CD4-positive, alpha-beta T cell (primary cell): ENCODE measurements at regions not wholly inside any gene's neighbourhood (a gene's known extent, or its start where the extent isn't known, plus 50 kb on each side); places are given as distances from the start of the nearest gene placed in this dataset.

Source experiments
- ATAC-seq: fragments of 200-7000 bp; cut with Tn5 transposase; one replicate; pipeline ENCODE4 v1.10.0; 2022; ENCODE audit warnings: mild to moderate bottlenecking; ENCODE audit not compliant: poor library complexity
- CTCF ChIA-PET: fragments of 350-600 bp; sonication (Branson Sonifier 250); formaldehyde crosslinking; loops from one replicate; lab custom pipeline; 2021; ENCODE audit warnings: antibody characterized with exemption, inconsistent platforms; lab: Charles Lee
- POLR2A ChIA-PET: fragments of 350-600 bp; sonication (Branson Sonifier 250); formaldehyde crosslinking; loops from one replicate; lab custom pipeline; 2021; ENCODE audit warnings: antibody characterized with exemption, inconsistent platforms; lab: Charles Lee
- DNase-seq, 14 experiments: peaks; one replicate each; pipeline ENCODE4 v3.0.0-alpha.2; 2013 to 2020; ENCODE audit warnings: mixed read lengths in 2 of 14
- H3K27ac ChIP-seq, 2 donors: one replicate each; pipeline versions ENCODE4 v1.5.1 to v1.7.0; 2013; ENCODE audit warnings: low read length in 2 of 2, low read depth in 1 of 2, mild to moderate bottlenecking in 1 of 2
- H3K27me3 ChIP-seq, 2 experiments: 1 replicate in 1 of 2; 2 replicates in 1 of 2; pipeline versions ENCODE4 v1.6.1 to v1.7.0; 2013; ENCODE audit warnings: low read length in 2 of 2, control low read depth in 1 of 2, mild to moderate bottlenecking in 1 of 2, moderate library complexity in 1 of 2; ENCODE audit not compliant: insufficient read depth in 2 of 2, control insufficient read depth in 1 of 2
- H3K36me3 ChIP-seq: one replicate; pipeline ENCODE4 v1.6.1; 2013; ENCODE audit warnings: low read length, control low read depth; ENCODE audit not compliant: insufficient read depth
- H3K4me1 ChIP-seq: one replicate; pipeline ENCODE4 v1.6.1; 2013; ENCODE audit warnings: low read length, control low read depth; ENCODE audit not compliant: insufficient read depth
- H3K4me3 ChIP-seq: one replicate; pipeline ENCODE4 v1.5.1; 2013; ENCODE audit warnings: mild to moderate bottlenecking, low read length, moderate library complexity
- H3K9me3 ChIP-seq, 2 experiments: 1 replicate in 1 of 2; 2 replicates in 1 of 2; pipeline versions ENCODE4 v1.6.1 to v1.7.0; 2013; ENCODE audit warnings: low read length in 2 of 2, mild to moderate bottlenecking in 2 of 2, control low read depth in 1 of 2, moderate library complexity in 1 of 2; ENCODE audit not compliant: control insufficient read depth in 1 of 2, insufficient read depth in 1 of 2
- H3K27ac Mint-ChIP-seq: one replicate; pipeline ENCODE4 v1.8.0; 2020; ENCODE audit warnings: mixed read lengths
- H3K27me3 Mint-ChIP-seq: one replicate; pipeline ENCODE4 v1.8.0; 2021; ENCODE audit warnings: mixed read lengths
- H3K36me3 Mint-ChIP-seq: one replicate; pipeline ENCODE4 v1.8.0; 2021; ENCODE audit warnings: low read depth, mixed read lengths
- H3K4me1 Mint-ChIP-seq: one replicate; pipeline ENCODE4 v1.8.0; 2021; ENCODE audit warnings: low read depth, mixed read lengths
- H3K4me3 Mint-ChIP-seq: one replicate; pipeline ENCODE4 v1.8.0; 2020; ENCODE audit warnings: mild to moderate bottlenecking, mixed read lengths
- H3K9me3 Mint-ChIP-seq: one replicate; pipeline ENCODE4 v1.8.0; 2020; ENCODE audit warnings: mixed read lengths
- intact Hi-C, 2 experiments: fragments of 100-400 bp; cut with DNase I in 1 of 2; cut with micrococcal nuclease in 1 of 2; formaldehyde crosslinking; loops; one replicate each; pipeline versions ENCODE4 v1.15.1 to v1.9.0; 2023 to 2025; cut with DNase I, micrococcal nuclease
- TF ChIP-seq, protein P1 (sequence below): fragments of 200-600 bp; IDR thresholded peaks from one replicate; pipeline ENCODE4 v1.8.0; 2022; ENCODE audit warnings: antibody characterized with exemption, mild to moderate bottlenecking

DNA sequence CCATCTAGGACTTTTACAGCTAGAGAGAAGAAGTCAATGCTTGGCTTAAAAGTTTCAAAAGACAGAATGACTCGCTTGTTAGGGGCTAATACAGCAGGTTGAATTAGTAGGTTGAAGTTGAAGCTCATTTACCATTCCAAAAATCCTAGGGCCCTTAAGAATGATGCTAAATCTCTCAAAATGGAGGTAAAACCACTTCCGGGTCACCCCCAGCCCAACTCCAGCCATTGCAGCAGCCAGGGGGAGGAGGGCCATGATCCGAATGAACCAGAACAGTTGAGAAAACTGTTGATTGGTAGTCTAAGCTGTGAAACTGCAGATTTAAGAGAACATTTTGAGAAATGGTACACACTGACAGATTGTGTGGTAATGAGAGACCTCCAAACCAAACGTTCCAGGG, 245.4 kb downstream of the HNRNPD start:
- H3K27me3 ChIP-seq, result no peaks in the 10 kb centered on the region
- H3K27ac ChIP-seq, result no peak overlapping the region
- Mint-ChIP-seq H3K36me3 (no peaks in the 10 kb centered on the region), H3K4me1 (peaks cover 25% of the 10 kb centered on the region), H3K27ac (no peak overlapping the region), H3K4me3 (no peak overlapping the region), H3K9me3 (no peaks in the 10 kb centered on the region), H3K27me3 (no peaks in the 10 kb centered on the region)
- no peak overlapping the region for H3K4me3 ChIP-seq
- CTCF ChIA-PET, result no interaction called here
- TF ChIP-seq, protein P1, sequence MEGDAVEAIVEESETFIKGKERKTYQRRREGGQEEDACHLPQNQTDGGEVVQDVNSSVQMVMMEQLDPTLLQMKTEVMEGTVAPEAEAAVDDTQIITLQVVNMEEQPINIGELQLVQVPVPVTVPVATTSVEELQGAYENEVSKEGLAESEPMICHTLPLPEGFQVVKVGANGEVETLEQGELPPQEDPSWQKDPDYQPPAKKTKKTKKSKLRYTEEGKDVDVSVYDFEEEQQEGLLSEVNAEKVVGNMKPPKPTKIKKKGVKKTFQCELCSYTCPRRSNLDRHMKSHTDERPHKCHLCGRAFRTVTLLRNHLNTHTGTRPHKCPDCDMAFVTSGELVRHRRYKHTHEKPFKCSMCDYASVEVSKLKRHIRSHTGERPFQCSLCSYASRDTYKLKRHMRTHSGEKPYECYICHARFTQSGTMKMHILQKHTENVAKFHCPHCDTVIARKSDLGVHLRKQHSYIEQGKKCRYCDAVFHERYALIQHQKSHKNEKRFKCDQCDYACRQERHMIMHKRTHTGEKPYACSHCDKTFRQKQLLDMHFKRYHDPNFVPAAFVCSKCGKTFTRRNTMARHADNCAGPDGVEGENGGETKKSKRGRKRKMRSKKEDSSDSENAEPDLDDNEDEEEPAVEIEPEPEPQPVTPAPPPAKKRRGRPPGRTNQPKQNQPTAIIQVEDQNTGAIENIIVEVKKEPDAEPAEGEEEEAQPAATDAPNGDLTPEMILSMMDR, result no peak
- intact Hi-C loops, result loop anchor here in 1 of 2 experiments (5.0 kb wide), 1 partner anchor 224 kb away; no protein-coding TSS in a partner anchor
- ATAC-seq, result no peak
- no peaks in the 10 kb centered on the region for H3K36me3 ChIP-seq
- H3K9me3 ChIP-seq, result no peaks in the 10 kb centered on the region
- H3K4me1 ChIP-seq, result peaks cover 6% of the 10 kb centered on the region
- no peak for DNase-seq
- POLR2A ChIA-PET, result interaction anchor here (0.9 kb wide), 1 partner anchor 86 kb away, joined by 3 read pairs; no protein-coding TSS in a partner anchor

DNA sequence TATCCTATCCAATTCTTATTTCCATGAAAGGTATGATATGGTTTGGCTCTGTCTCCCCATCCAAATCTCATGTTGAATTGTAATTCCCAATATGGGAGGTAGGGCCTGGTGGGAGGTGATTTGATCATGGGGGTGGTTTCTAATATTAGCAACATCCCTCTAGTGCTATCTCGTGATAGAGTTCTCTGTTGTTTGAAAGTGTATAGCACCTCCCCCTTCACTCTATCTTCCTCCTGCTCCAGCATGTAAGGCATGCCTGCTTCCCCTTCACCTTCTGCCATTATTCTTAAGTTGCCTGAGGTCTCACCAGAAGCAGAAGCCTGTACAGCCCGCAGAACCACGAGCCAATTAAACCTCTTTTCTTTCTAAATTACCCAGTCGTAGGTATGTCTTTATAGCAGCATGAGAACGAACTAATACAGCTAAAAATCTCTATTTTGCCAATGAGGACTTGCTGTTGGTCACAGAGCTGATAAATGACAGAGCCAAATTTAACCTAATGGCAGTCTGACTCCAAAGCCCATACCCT, 247.2 kb downstream of the HNRNPD start:
- H3K27me3 ChIP-seq, result no peaks in the 10 kb centered on the region
- no peaks in the 10 kb centered on the region for H3K36me3 Mint-ChIP-seq
- TF ChIP-seq, protein P1, result no peak
- intact Hi-C loops, result loop anchor here in 1 of 2 experiments (5.0 kb wide), 1 partner anchor 226 kb away; no protein-coding TSS in a partner anchor
- no peak overlapping the region for H3K27ac Mint-ChIP-seq
- no peak for DNase-seq
- peaks cover 16% of the 10 kb centered on the region for H3K4me1 Mint-ChIP-seq
- no peak for ATAC-seq
- H3K9me3 ChIP-seq, result no peaks in the 10 kb centered on the region
- H3K4me3 ChIP-seq, result no peak overlapping the region
- ChIA-PET CTCF (no interaction called here), POLR2A (no interaction called here)
- H3K27ac ChIP-seq, result no peak overlapping the region
- no peaks in the 10 kb centered on the region for H3K27me3 Mint-ChIP-seq
- no peaks in the 10 kb centered on the region for H3K9me3 Mint-ChIP-seq
- H3K36me3 ChIP-seq, result no peaks in the 10 kb centered on the region
- peaks cover 6% of the 10 kb centered on the region for H3K4me1 ChIP-seq
- H3K4me3 Mint-ChIP-seq, result no peak overlapping the region

DNA sequence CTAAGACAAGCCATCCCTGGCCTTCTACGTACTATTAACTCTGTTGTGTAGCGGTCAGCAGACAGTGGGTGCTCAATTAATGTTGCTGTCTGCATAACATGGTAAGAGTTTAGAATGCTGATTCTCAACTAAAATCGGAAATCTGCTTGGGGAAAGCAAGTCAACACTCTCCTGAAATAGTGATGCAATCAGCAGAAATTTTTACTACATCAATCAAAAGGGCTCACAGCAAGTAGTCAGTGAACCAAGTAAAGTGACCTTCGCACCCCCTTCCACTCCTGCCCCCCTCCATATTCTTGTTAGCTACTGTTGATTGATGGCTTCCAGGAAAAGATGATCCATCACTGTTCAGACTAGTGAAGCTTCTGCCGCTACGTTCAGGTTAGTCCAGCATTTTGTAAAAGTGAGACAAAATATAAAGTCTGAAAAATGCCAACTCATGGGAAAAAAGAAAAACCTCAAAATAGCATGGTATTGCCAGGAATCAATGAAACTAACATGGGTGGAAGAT, 247.9 kb downstream of the HNRNPD start:
- peaks cover 6% of the 10 kb centered on the region for H3K4me1 ChIP-seq
- no peak for ATAC-seq
- Mint-ChIP-seq H3K36me3 (no peaks in the 10 kb centered on the region), H3K9me3 (no peaks in the 10 kb centered on the region), H3K4me3 (no peak overlapping the region), H3K27me3 (no peaks in the 10 kb centered on the region), H3K4me1 (peaks cover 16% of the 10 kb centered on the region), H3K27ac (no peak overlapping the region)
- TF ChIP-seq, protein P1, result no peak
- no peak overlapping the region for H3K4me3 ChIP-seq
- POLR2A ChIA-PET, result no interaction called here
- no peaks in the 10 kb centered on the region for H3K9me3 ChIP-seq
- CTCF ChIA-PET, result no interaction called here
- intact Hi-C loops, result loop anchor here in 1 of 2 experiments (2.0 to 5.0 kb wide), 2 partner anchors 143 to 226 kb away; no protein-coding TSS in a partner anchor
- DNase-seq, result no peak
- H3K27ac ChIP-seq, result no peak overlapping the region
- no peaks in the 10 kb centered on the region for H3K27me3 ChIP-seq
- no peaks in the 10 kb centered on the region for H3K36me3 ChIP-seq
